ENCODE measurements at regions not wholly inside any gene's neighbourhood (a gene's known extent, or its start where the extent isn't known, plus 50 kb on each side); places are given as distances from the start of the nearest gene placed in this dataset.

- no peak for DNase-seq
- Histone ChIP-seq H3K9ac (ENCODE audit: low read depth in 2 of 2, low read length in 2 of 2) (no peak overlapping the region), H3K27ac (no peak overlapping the region), H3K4me1 (no peaks in the 10 kb centered on the region), H3K4me3 (no peak overlapping the region), H3K9me3 (no peaks in the 10 kb centered on the region), H3K36me3 (no peaks in the 10 kb centered on the region), H3K27me3 (no peaks in the 10 kb centered on the region)
- intact Hi-C loops (cut with DNase I) = no loop called here
- no peak for TF ChIP-seq CTCF (IDR thresholded peaks at IDR 0.05)
Measured at GRCh38 chr16:64236316-64236715, 885.5 kb downstream of the CDH11 start.

- no peaks in the 10 kb centered on the region for H3K27me3 ChIP-seq
- DNase-seq = no peak
- TF ChIP-seq CTCF (IDR thresholded peaks at IDR 0.05) = no peak
- H3K4me3 ChIP-seq = no peak overlapping the region
- no peaks in the 10 kb centered on the region for H3K36me3 ChIP-seq
- H3K9ac ChIP-seq (ENCODE audit: low read depth in 2 of 2, low read length in 2 of 2) = no peak overlapping the region
- no peaks in the 10 kb centered on the region for H3K4me1 ChIP-seq
- H3K27ac ChIP-seq = no peak overlapping the region
- H3K9me3 ChIP-seq = no peaks in the 10 kb centered on the region
- intact Hi-C loops (cut with DNase I) = no loop called here
Measured at GRCh38 chr16:64234200-64234599, 887.7 kb downstream of the CDH11 start.

- Histone ChIP-seq H3K9me3 (no peaks in the 10 kb centered on the region), H3K36me3 (no peaks in the 10 kb centered on the region), H3K4me1 (no peaks in the 10 kb centered on the region), H3K9ac (ENCODE audit: low read depth in 2 of 2, low read length in 2 of 2) (no peak overlapping the region), H3K27ac (no peak overlapping the region), H3K4me3 (no peak overlapping the region), H3K27me3 (no peaks in the 10 kb centered on the region)
- DNase-seq = no peak
- intact Hi-C loops (cut with DNase I) = no loop called here
- TF ChIP-seq CTCF (IDR thresholded peaks at IDR 0.05) = no peak
Measured at GRCh38 chr16:64225696-64226095, 896.2 kb downstream of the CDH11 start.

- no peaks in the 10 kb centered on the region for H3K36me3 ChIP-seq
- no peak overlapping the region for H3K9ac ChIP-seq (ENCODE audit: low read depth in 2 of 2, low read length in 2 of 2)
- H3K27me3 ChIP-seq = no peaks in the 10 kb centered on the region
- no peak overlapping the region for H3K27ac ChIP-seq
- intact Hi-C loops (cut with DNase I) = no loop called here
- H3K4me3 ChIP-seq = no peak overlapping the region
- no peak for DNase-seq
- TF ChIP-seq CTCF (IDR thresholded peaks at IDR 0.05) = no peak
- no peaks in the 10 kb centered on the region for H3K9me3 ChIP-seq
- no peaks in the 10 kb centered on the region for H3K4me1 ChIP-seq
Measured at GRCh38 chr16:64225036-64225435, 896.8 kb downstream of the CDH11 start.

GRCh38 chr16:64217789-64218535 lies 903.9 kb downstream of the CDH11 start:
- no peaks in the 10 kb centered on the region for H3K9me3 ChIP-seq

More at GRCh38 chr16:64217789-64218535, 903.9 kb downstream of the CDH11 start:
- H3K4me3 ChIP-seq = no peak overlapping the region
- intact Hi-C loops (cut with DNase I) = no loop called here
- no peak overlapping the region for H3K9ac ChIP-seq (ENCODE audit: low read depth in 2 of 2, low read length in 2 of 2)
- DNase-seq = no peak
- no peaks in the 10 kb centered on the region for H3K36me3 ChIP-seq
- H3K27me3 ChIP-seq = no peaks in the 10 kb centered on the region
- no peak for TF ChIP-seq CTCF (IDR thresholded peaks at IDR 0.05)
- H3K27ac ChIP-seq = no peak overlapping the region
- no peaks in the 10 kb centered on the region for H3K4me1 ChIP-seq

Data from colonic mucosa (tissue), 4 donors.